HepG2 (cell line): ENCODE measurements at regions not wholly inside any gene's neighbourhood (a gene's known extent, or its start where the extent isn't known, plus 50 kb on each side); places are given as distances from the start of the nearest gene placed in this dataset.

ENCODE experiments used
- ATAC-seq: fragments of 200-7000 bp; cut with Tn5 transposase; 3 replicates; pipeline ENCODE4 v1.9.1; 2020; ENCODE audit warnings: mild to moderate bottlenecking, moderate library complexity
- BruUV-seq: library from RNA; stranded (reverse); fragments of 400-500 nt; replicated peaks from 2 replicates; lab custom pipeline; 2021; lab: Mats Ljungman, UMichigan
- CTCF ChIA-PET: fragments of 300-600 bp; formaldehyde crosslinking; extraction: SDS; loops from one replicate; lab custom pipeline; 2021; ENCODE audit warnings: low total read pairs, inconsistent platforms, low intra/inter-chr PET ratio; lab: Yijun Ruan, JAX
- POLR2A ChIA-PET: fragments of 350-600 bp; sonication (Branson Sonifier 250); formaldehyde crosslinking; loops from one replicate; lab custom pipeline; 2020; ENCODE audit warnings: antibody characterized with exemption, inconsistent platforms; lab: Yijun Ruan, JAX
- DNase-seq: peaks from one replicate; pipeline ENCODE4 v3.0.0-alpha.2; 2015; ENCODE audit warnings: low spot score
- FAIRE-seq: peaks from 3 replicates; lab custom pipeline; 2011; peaks lifted over from hg19 to GRCh38; lab: Jason Lieb, UNC
- H2AFZ ChIP-seq: one replicate; pipeline ENCODE4 v1.6.1; 2011; ENCODE audit warnings: low read length, inconsistent platforms
- H3K27ac ChIP-seq: fragments of 300-600 bp; 3 replicates; pipeline ENCODE4 v1.8.0; 2011; ENCODE audit warnings: mixed run types, mild to moderate bottlenecking, mixed read lengths, low read length, inconsistent platforms; ENCODE audit not compliant: insufficient read depth; ENCODE audit errors: extremely low read length
- H3K27me3 ChIP-seq, 2 experiments: fragments of 200-600 bp in 1 of 2; 2 replicates in 1 of 2; 3 replicates in 1 of 2; pipeline versions ENCODE4 v1.6.0 to v1.8.0; 2011; ENCODE audit warnings: low read length in 2 of 2, mild to moderate bottlenecking in 2 of 2, moderate library complexity in 2 of 2, inconsistent platforms in 1 of 2; ENCODE audit not compliant: insufficient read depth in 2 of 2, control insufficient read depth in 1 of 2
- H3K36me3 ChIP-seq, 2 experiments: fragments of 200-600 bp in 1 of 2; replicated peaks in 1 of 2; 2 replicates in 1 of 2; 3 replicates in 1 of 2; pipeline versions ENCODE4 v1.5.1 to v1.8.0; 2011; ENCODE audit warnings: low read length in 2 of 2, inconsistent platforms in 1 of 2; ENCODE audit not compliant: insufficient read depth in 2 of 2, control insufficient read depth in 1 of 2
- H3K4me1 ChIP-seq: 2 replicates; pipeline ENCODE4 v1.5.1; 2012; ENCODE audit warnings: low read length, inconsistent platforms; ENCODE audit not compliant: insufficient read depth
- H3K4me2 ChIP-seq: 2 replicates; pipeline ENCODE4 v1.6.0; 2011; ENCODE audit warnings: low read depth, low read length, inconsistent platforms
- H3K4me3 ChIP-seq, 3 experiments: fragments of 200-600 bp in 1 of 3; sonication (generic), shearing (Covaris generic) in 1 of 3; replicated peaks in 1 of 3; 2 replicates each; pipeline ENCODE4 v1.5.1; 2011 to 2016; ENCODE audit warnings: low read length in 3 of 3, inconsistent platforms in 2 of 3, low read depth in 2 of 3, mild to moderate bottlenecking in 2 of 3, control low read depth in 1 of 3, mixed read lengths in 1 of 3; ENCODE audit not compliant: insufficient read depth in 1 of 3
- H3K79me2 ChIP-seq: one replicate; pipeline ENCODE4 v1.6.1; 2011; ENCODE audit warnings: low read length, inconsistent platforms; ENCODE audit not compliant: insufficient read depth
- H3K9ac ChIP-seq: 2 replicates; pipeline ENCODE4 v1.6.0; 2011; ENCODE audit warnings: mild to moderate bottlenecking, low read depth, low read length, inconsistent platforms; ENCODE audit not compliant: insufficient read depth
- H3K9me3 ChIP-seq: 2 replicates; pipeline ENCODE4 v1.5.1; 2012; ENCODE audit warnings: mild to moderate bottlenecking, low read length
- H4K20me1 ChIP-seq: 2 replicates; pipeline ENCODE4 v1.6.0; 2011; ENCODE audit warnings: inconsistent platforms, mild to moderate bottlenecking, low read length, moderate library complexity; ENCODE audit not compliant: insufficient read depth
- CREM ChIP-seq, 2 experiments: sonication (generic) in 1 of 2; formaldehyde crosslinking in 1 of 2; IDR thresholded peaks; 2 replicates each; pipeline versions ENCODE4 v1.4.0 to v1.6.1; 2016 to 2020; ENCODE audit warnings: antibody characterized with exemption in 1 of 2, mild to moderate bottlenecking in 1 of 2, missing genetic modification reagents in 1 of 2
- DNMT3B ChIP-seq: conservative IDR thresholded peaks from 2 replicates; pipeline ENCODE4 v1.6.1; 2016; ENCODE audit warnings: missing biosample characterization, control low read depth
- E2F2 ChIP-seq: sonication (generic); formaldehyde crosslinking; IDR thresholded peaks from 2 replicates; pipeline ENCODE4 v1.4.0; 2020; ENCODE audit warnings: missing genetic modification reagents, borderline replicate concordance
- HMGA1 ChIP-seq: sonication (generic); formaldehyde crosslinking; conservative IDR thresholded peaks from 2 replicates; pipeline ENCODE4 v1.4.0; 2020; ENCODE audit warnings: missing genetic modification reagents
- MEIS2 ChIP-seq: sonication (generic); formaldehyde crosslinking; IDR thresholded peaks from 2 replicates; pipeline ENCODE4 v1.9.0; 2021; ENCODE audit warnings: mild to moderate bottlenecking, missing genetic modification reagents
- PHF5A ChIP-seq: IDR thresholded peaks from one replicate; pipeline ENCODE4 v1.6.1; 2018; ENCODE audit warnings: low read depth, missing genetic modification reagents; ENCODE audit not compliant: unreplicated experiment
- SAFB2 ChIP-seq: sonication (generic); formaldehyde crosslinking; IDR thresholded peaks from 2 replicates; pipeline ENCODE4 v1.5.1; 2020; ENCODE audit warnings: missing genetic modification reagents, low read depth, mild to moderate bottlenecking, borderline replicate concordance
- TRIM24 ChIP-seq: sonication (generic); formaldehyde crosslinking; IDR thresholded peaks from 2 replicates; pipeline ENCODE4 v1.8.0; 2022; ENCODE audit warnings: mild to moderate bottlenecking, missing genetic modification reagents
- ZNF143 ChIP-seq: sonication (generic); formaldehyde crosslinking; IDR thresholded peaks from 2 replicates; pipeline ENCODE4 v1.4.0; 2020; ENCODE audit warnings: missing genetic modification reagents
- ZNF570 ChIP-seq: sonication (generic); formaldehyde crosslinking; IDR thresholded peaks from 2 replicates; pipeline ENCODE4 v1.4.0; 2020; ENCODE audit warnings: mild to moderate bottlenecking, missing genetic modification reagents, borderline replicate concordance
- ZNF670 ChIP-seq: sonication (generic); formaldehyde crosslinking; IDR thresholded peaks from 2 replicates; pipeline ENCODE4 v1.8.0; 2022; ENCODE audit warnings: mild to moderate bottlenecking, missing genetic modification reagents, borderline replicate concordance
- ZNF792 ChIP-seq: IDR thresholded peaks from 2 replicates; pipeline ENCODE4 v1.6.1; 2016
- WGBS: methylation state at CpG from one replicate; pipeline ENCODE4 v1.1.6; 2017; ENCODE audit warnings: low lambda C conversion rate; 5-methylcytosine and 5-hydroxymethylcytosine counted together
- in situ Hi-C: cut with HindIII; loops from 2 replicates; pipeline ENCODE4 v1.10.0; 2017; ENCODE audit warnings: low pct_unique_long_range_greater_than_20kb; ENCODE audit not compliant: extremely low pct_ligation_motif_present
- intact Hi-C: fragments of 100-400 bp; cut with micrococcal nuclease; formaldehyde crosslinking; loops from one replicate; pipeline ENCODE4 v1.10.0; 2022; ENCODE audit not compliant: unreplicated experiment
- TF ChIP-seq, protein P1 (sequence below): sonication (generic); formaldehyde crosslinking; IDR thresholded peaks from 2 replicates; pipeline ENCODE4 v1.4.0; 2020; ENCODE audit warnings: mild to moderate bottlenecking, missing genetic modification reagents

DNA sequence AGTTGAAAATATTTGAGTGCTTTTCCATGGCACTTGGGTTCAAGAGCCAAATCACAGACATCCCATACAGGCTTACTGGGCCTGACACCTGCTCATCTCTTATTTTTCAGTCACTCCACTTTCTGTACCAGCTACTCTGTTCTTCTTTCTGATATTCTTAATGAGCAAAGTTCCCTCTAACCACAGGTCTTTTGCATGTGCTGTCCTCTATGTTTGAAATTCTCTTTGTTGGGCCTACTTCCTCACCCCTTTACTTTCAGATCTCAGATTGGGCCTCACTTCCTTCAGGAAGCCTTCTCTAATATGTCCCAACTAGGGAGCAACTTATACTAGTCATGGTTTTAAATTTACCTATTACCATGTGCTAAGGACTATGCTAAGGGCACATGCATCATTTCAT, 81.8 kb upstream of the RBMS1 start:
- no peak for FAIRE-seq
- no TSS peak for BruUV-seq

GRCh38 chr2:160576054-160576499, 82.5 kb upstream of the RBMS1 start:
- DNase-seq (no peak), ATAC-seq (no peak), FAIRE-seq (no peak)
- H3K9ac ChIP-seq = no peak overlapping the region
- no peak overlapping the region for H3K27ac ChIP-seq
- intact Hi-C loops (no loop called here), in situ Hi-C loops (no loop called here)
- no TSS peak for BruUV-seq
- H3K4me1 ChIP-seq = no peaks in the 10 kb centered on the region
- no peaks in the 10 kb centered on the region for H3K79me2 ChIP-seq
- H3K9me3 ChIP-seq = peaks cover 8% of the 10 kb centered on the region; the same call in 1 of the 2 replicates
- no peaks in the 10 kb centered on the region for H3K27me3 ChIP-seq
- ChIA-PET CTCF (no interaction called here), POLR2A (no interaction called here)
- no peak overlapping the region for H3K4me2 ChIP-seq
- H4K20me1 ChIP-seq = no peaks in the 10 kb centered on the region
- 3% methylated on average over 1 of the region's 1 CpG for WGBS
- H3K4me3 ChIP-seq = no peak overlapping the region
- TF ChIP-seq ZNF143 (no peak), SAFB2 (CRISPR knock-in tag) (no peak), TRIM24 (CRISPR knock-in tag) (no peak), DNMT3B (CRISPR knock-in tag) (no peak), HMGA1 (CRISPR knock-in tag) (no peak), E2F2 (no peak), MEIS2 (CRISPR knock-in tag) (no peak)
- TF ChIP-seq, protein P1, sequence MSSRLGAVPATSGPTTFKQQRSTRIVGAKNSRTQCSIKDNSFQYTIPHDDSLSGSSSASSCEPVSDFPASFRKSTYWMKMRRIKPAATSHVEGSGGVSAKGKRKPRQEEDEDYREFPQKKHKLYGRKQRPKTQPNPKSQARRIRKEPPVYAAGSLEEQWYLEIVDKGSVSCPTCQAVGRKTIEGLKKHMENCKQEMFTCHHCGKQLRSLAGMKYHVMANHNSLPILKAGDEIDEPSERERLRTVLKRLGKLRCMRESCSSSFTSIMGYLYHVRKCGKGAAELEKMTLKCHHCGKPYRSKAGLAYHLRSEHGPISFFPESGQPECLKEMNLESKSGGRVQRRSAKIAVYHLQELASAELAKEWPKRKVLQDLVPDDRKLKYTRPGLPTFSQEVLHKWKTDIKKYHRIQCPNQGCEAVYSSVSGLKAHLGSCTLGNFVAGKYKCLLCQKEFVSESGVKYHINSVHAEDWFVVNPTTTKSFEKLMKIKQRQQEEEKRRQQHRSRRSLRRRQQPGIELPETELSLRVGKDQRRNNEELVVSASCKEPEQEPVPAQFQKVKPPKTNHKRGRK (CRISPR knock-in tag) = no peak
- no peaks in the 10 kb centered on the region for H3K36me3 ChIP-seq
- no peak overlapping the region for H2AFZ ChIP-seq

More for the DNA sequence above, 81.8 kb upstream of the RBMS1 start:
- H3K79me2 ChIP-seq = no peaks in the 10 kb centered on the region
- no peak overlapping the region for H3K27ac ChIP-seq
- no peak for DNase-seq
- TF ChIP-seq ZNF792 (CRISPR knock-in tag) (no peak), ZNF570 (CRISPR knock-in tag) (no peak), PHF5A (no peak), ZNF670 (CRISPR knock-in tag) (no peak), CREM (IDR thresholded peaks at IDR 0.05) (no peak), CREM (CRISPR knock-in tag; IDR thresholded peaks at IDR 0.05) (no peak)
- TF ChIP-seq, all 625 proteins: peak for 0
- H3K9me3 ChIP-seq = peaks cover 8% of the 10 kb centered on the region; the same call in 1 of the 2 replicates
- H4K20me1 ChIP-seq = no peaks in the 10 kb centered on the region
- no peak overlapping the region for H3K4me3 ChIP-seq
- H3K9ac ChIP-seq = no peak overlapping the region
- no peaks in the 10 kb centered on the region for H3K36me3 ChIP-seq
- no peak overlapping the region for H3K4me2 ChIP-seq
- no peak for ATAC-seq
- in situ Hi-C loops = no loop called here
- POLR2A ChIA-PET = no interaction called here
- no peaks in the 10 kb centered on the region for H3K4me1 ChIP-seq
- intact Hi-C loops = no loop called here
- no peaks in the 10 kb centered on the region for H3K27me3 ChIP-seq
- CTCF ChIA-PET = no interaction called here
- no peak overlapping the region for H2AFZ ChIP-seq
